ENCODE measurements at regions not wholly inside any gene's neighbourhood (a gene's known extent, or its start where the extent isn't known, plus 50 kb on each side); places are given as distances from the start of the nearest gene placed in this dataset.

GRCh38 chr5:2015124-2015848, 132.6 kb upstream of the IRX4 start:
- no peak for DNase-seq

GRCh38 chr5:2014058-2014610, 131.4 kb upstream of the IRX4 start:
- no peak for DNase-seq

GRCh38 chr5:2013301-2014057, 130.8 kb upstream of the IRX4 start:
- DNase-seq: no peak

- DNase-seq: no peak
Observed at GRCh38 chr5:2012885-2013284, 130.2 kb upstream of the IRX4 start.

GRCh38 chr5:2011481-2012411, 129.0 kb upstream of the IRX4 start:
- DNase-seq: no peak

GRCh38 chr5:2010940-2011339, 128.2 kb upstream of the IRX4 start:
- DNase-seq: no peak

GRCh38 chr5:2009986-2010914, 127.5 kb upstream of the IRX4 start:
- DNase-seq: no peak

GRCh38 chr5:2008851-2009629, 126.3 kb upstream of the IRX4 start:
- no peak for DNase-seq

GRCh38 chr5:2007878-2008501, 125.3 kb upstream of the IRX4 start:
- no peak for DNase-seq

- no peak for DNase-seq
Observed at GRCh38 chr5:2007496-2007877, 124.8 kb upstream of the IRX4 start.

GRCh38 chr5:2006971-2007291, 124.2 kb upstream of the IRX4 start:
- no peak for DNase-seq

- no peak for DNase-seq
Observed at GRCh38 chr5:2006193-2006970, 123.7 kb upstream of the IRX4 start.

- DNase-seq: no peak
Observed at GRCh38 chr5:2005101-2006041, 122.6 kb upstream of the IRX4 start.

GRCh38 chr5:2003690-2004365, 121.1 kb upstream of the IRX4 start:
- no peak for DNase-seq

GRCh38 chr5:2003206-2003605, 120.5 kb upstream of the IRX4 start:
- no peak for DNase-seq

GRCh38 chr5:2001300-2001699, 118.6 kb upstream of the IRX4 start:
- DNase-seq: no peak

- DNase-seq: no peak
Observed at GRCh38 chr5:2000591-2000990, 117.9 kb upstream of the IRX4 start.

- DNase-seq: no peak
Observed at GRCh38 chr5:1999794-2000193, 117.1 kb upstream of the IRX4 start.

Measured in CD4-positive, alpha-beta T cell treated with Interferon gamma for 1 hour (primary cell).